ENCODE measurements at regions not wholly inside any gene's neighbourhood (a gene's known extent, or its start where the extent isn't known, plus 50 kb on each side); places are given as distances from the start of the nearest gene placed in this dataset.

- no peak overlapping the region for H2BK5ac ChIP-seq (ENCODE audit: insufficient read length, low read length)
- Mint-ChIP-seq H3K36me3 (ENCODE audit: insufficient read depth in 1 of 3, low read depth in 3 of 3) (no peaks in the 10 kb centered on the region; a peak in 1 of 7 replicates), H3K4me1 (peaks cover 15 to 18% of the 10 kb centered on the region in 2 experiments), H3K4me3 (no peak overlapping the region), H3K9me3 (no peaks in the 10 kb centered on the region), H3K27me3 (ENCODE audit: low read depth) (no peaks in the 10 kb centered on the region; the same call in 1 of the 2 replicates), H3K27ac (no peak overlapping the region)
- no peak overlapping the region for H3K4ac ChIP-seq (ENCODE audit: low read depth, low read length)
- no peak for DNase-seq
- H4K91ac ChIP-seq (ENCODE audit: insufficient read length, low read depth, low read length), result no peak overlapping the region
- no peak overlapping the region for H3K9ac ChIP-seq (ENCODE audit: extremely low read depth, insufficient read length, low read length)
- no peak overlapping the region for H2BK20ac ChIP-seq (ENCODE audit: low read depth, low read length, poor library complexity, severe bottlenecking)
- no peak overlapping the region for H2AFZ ChIP-seq (ENCODE audit: low read length)
- H3K27ac ChIP-seq (ENCODE audit: insufficient read length, low read depth, low read length), result no peak overlapping the region
- H3K23ac ChIP-seq (ENCODE audit: insufficient read length, low read depth, low read length), result no peak overlapping the region
- H2BK120ac ChIP-seq (ENCODE audit: low read depth, low read length, poor library complexity, severe bottlenecking), result no peak overlapping the region
- H2BK12ac ChIP-seq (ENCODE audit: insufficient read length, low read depth, low read length), result no peak overlapping the region
- H4K5ac ChIP-seq (ENCODE audit: insufficient read length, low read depth, low read length), result no peak overlapping the region
- H3K79me1 ChIP-seq (ENCODE audit: insufficient read depth, low read depth, low read length, poor library complexity, severe bottlenecking), result no peaks in the 10 kb centered on the region
- H3K23me2 ChIP-seq (ENCODE audit: insufficient read length, low read depth, low read length, poor library complexity, severe bottlenecking), result no peaks in the 10 kb centered on the region
- H2BK15ac ChIP-seq (ENCODE audit: low read depth, low read length), result no peak overlapping the region
- no peak overlapping the region for H2AK5ac ChIP-seq (ENCODE audit: insufficient read length, low read length)
- H3K56ac ChIP-seq (ENCODE audit: insufficient read length, low read depth, low read length), result no peak overlapping the region
- no peak overlapping the region for H3K14ac ChIP-seq (ENCODE audit: insufficient read depth, low read length)
- H3K9me3 ChIP-seq (ENCODE audit: control insufficient read depth, low read depth, low read length), result no peaks in the 10 kb centered on the region
- no peaks in the 10 kb centered on the region for H4K20me1 ChIP-seq (ENCODE audit: control insufficient read depth, insufficient read depth, insufficient read length)
- no peaks in the 10 kb centered on the region for H3K79me2 ChIP-seq (ENCODE audit: insufficient read depth, low read length)
- H3K27me3 ChIP-seq (ENCODE audit: insufficient read depth, low read length), result no peaks in the 10 kb centered on the region
- no peak overlapping the region for H3K18ac ChIP-seq (ENCODE audit: insufficient read length, low read depth, low read length)
- whole genome bisulfite sequencing (ENCODE audit: extremely low coverage, insufficient read length, low lambda C conversion rate), result no CpG with 5 or more reads among the region's 1 CpG
- peaks cover 2% of the 10 kb centered on the region; the same call in 1 of the 2 replicates for H3K4me1 ChIP-seq (ENCODE audit: insufficient read depth, low read length)
- H3T11ph ChIP-seq (ENCODE audit: low read length), result no peak overlapping the region
- TF ChIP-seq CTCF (conservative IDR thresholded peaks at IDR 0.05), result no peak
- no peak overlapping the region for H4K8ac ChIP-seq (replicated peaks; ENCODE audit: insufficient read length, low read depth, low read length)
- no peak overlapping the region for H3K4me2 ChIP-seq (ENCODE audit: insufficient read depth, insufficient read length, low read length)
Observed at GRCh38 chr13:33411312-33411711, 125.8 kb upstream of the STARD13 start.
